ENCODE measurements at regions not wholly inside any gene's neighbourhood (a gene's known extent, or its start where the extent isn't known, plus 50 kb on each side); places are given as distances from the start of the nearest gene placed in this dataset.

GRCh38 chr13:53821632-53822031, 793.0 kb downstream of the OLFM4 start:
- TF ChIP-seq CTCF (IDR thresholded peaks at IDR 0.05; ENCODE audit: low read depth, low read length): no peak
- H3K4me3 ChIP-seq (replicated peaks in 1 of 2; ENCODE audit: low read depth in 2 of 2, low read length in 2 of 2): no peak overlapping the region
- no peak for DNase-seq (ENCODE audit: low read depth in 2 of 2)

GRCh38 chr13:53822136-53822535, 793.5 kb downstream of the OLFM4 start:
- no peak for DNase-seq (ENCODE audit: low read depth in 2 of 2)
- TF ChIP-seq CTCF (IDR thresholded peaks at IDR 0.05; ENCODE audit: low read depth, low read length): no peak

GRCh38 chr13:53839461-53839860, 810.8 kb downstream of the OLFM4 start:
- no peak for TF ChIP-seq CTCF (IDR thresholded peaks at IDR 0.05; ENCODE audit: low read depth, low read length)
- DNase-seq (ENCODE audit: low read depth in 2 of 2): no peak

More at GRCh38 chr13:53822136-53822535, 793.5 kb downstream of the OLFM4 start:
- no peak overlapping the region for H3K4me3 ChIP-seq (replicated peaks in 1 of 2; ENCODE audit: low read depth in 2 of 2, low read length in 2 of 2)

GRCh38 chr13:53844473-53845146, 816.0 kb downstream of the OLFM4 start:
- no peak for TF ChIP-seq CTCF (IDR thresholded peaks at IDR 0.05; ENCODE audit: low read depth, low read length)
- H3K4me3 ChIP-seq (replicated peaks in 1 of 2; ENCODE audit: low read depth in 2 of 2, low read length in 2 of 2): no peak overlapping the region
- no peak for DNase-seq (ENCODE audit: low read depth in 2 of 2)

More at GRCh38 chr13:53839461-53839860, 810.8 kb downstream of the OLFM4 start:
- no peak overlapping the region for H3K4me3 ChIP-seq (replicated peaks in 1 of 2; ENCODE audit: low read depth in 2 of 2, low read length in 2 of 2)

GRCh38 chr13:53847502-53847901, 818.9 kb downstream of the OLFM4 start:
- no peak overlapping the region for H3K4me3 ChIP-seq (replicated peaks in 1 of 2; ENCODE audit: low read depth in 2 of 2, low read length in 2 of 2)
- DNase-seq (ENCODE audit: low read depth in 2 of 2): no peak
- TF ChIP-seq CTCF (IDR thresholded peaks at IDR 0.05; ENCODE audit: low read depth, low read length): no peak

- DNase-seq (ENCODE audit: low read depth in 2 of 2): no peak
- TF ChIP-seq CTCF (IDR thresholded peaks at IDR 0.05; ENCODE audit: low read depth, low read length): no peak
- H3K4me3 ChIP-seq (replicated peaks in 1 of 2; ENCODE audit: low read depth in 2 of 2, low read length in 2 of 2): no peak overlapping the region
Observed at GRCh38 chr13:53848366-53848961, 819.9 kb downstream of the OLFM4 start.
